AG20443 (cell line): ENCODE measurements at regions not wholly inside any gene's neighbourhood (a gene's known extent, or its start where the extent isn't known, plus 50 kb on each side); places are given as distances from the start of the nearest gene placed in this dataset.
A peak's percentile ranks its signal among the peaks of the same experiment; 100 is the strongest.
"Not testable (repeated sequence)": the region's sequence is repeated elsewhere in the genome, so short reads cannot be mapped to it uniquely, and the experiment has no call there.

Source experiments
- DNase-seq: peaks from one replicate; pipeline ENCODE4 v3.0.0; 2012; ENCODE audit warnings: low spot score, mixed read lengths

GRCh38 chr5:167050568-167051401 lies 1240.7 kb upstream of the WWC1 start:
- no peak for DNase-seq

- DNase-seq: no peak
Observed at GRCh38 chr5:167051402-167051768, 1240.1 kb upstream of the WWC1 start.

- DNase-seq: no peak
Observed at GRCh38 chr5:167052791-167053190, 1238.7 kb upstream of the WWC1 start.

GRCh38 chr5:167057665-167058064 lies 1233.8 kb upstream of the WWC1 start:
- DNase-seq: no peak

GRCh38 chr5:167061695-167062094 lies 1229.8 kb upstream of the WWC1 start:
- DNase-seq: no peak

GRCh38 chr5:167063116-167063515 lies 1228.3 kb upstream of the WWC1 start:
- no peak for DNase-seq

GRCh38 chr5:167063788-167064187 lies 1227.7 kb upstream of the WWC1 start:
- no peak for DNase-seq

GRCh38 chr5:167064198-167064776 lies 1227.2 kb upstream of the WWC1 start:
- DNase-seq: no peak

- no peak for DNase-seq
Observed at GRCh38 chr5:167065794-167066193, 1225.7 kb upstream of the WWC1 start.

GRCh38 chr5:167071981-167072610 lies 1219.3 kb upstream of the WWC1 start:
- DNase-seq: peak; percentile 13

- no peak for DNase-seq
Observed at GRCh38 chr5:167081561-167081960, 1209.9 kb upstream of the WWC1 start.

GRCh38 chr5:167096816-167097215 lies 1194.6 kb upstream of the WWC1 start:
- DNase-seq: no peak

GRCh38 chr5:167104351-167104750 lies 1187.1 kb upstream of the WWC1 start:
- no peak for DNase-seq

- DNase-seq: no peak
Observed at GRCh38 chr5:167105941-167106340, 1185.5 kb upstream of the WWC1 start.

GRCh38 chr5:167107684-167108083 lies 1183.8 kb upstream of the WWC1 start:
- DNase-seq: no peak

- not testable (repeated sequence) for DNase-seq
Observed at GRCh38 chr5:167108266-167108665, 1183.2 kb upstream of the WWC1 start.

GRCh38 chr5:167112556-167112955 lies 1178.9 kb upstream of the WWC1 start:
- DNase-seq: no peak

GRCh38 chr5:167122267-167122666 lies 1169.2 kb upstream of the WWC1 start:
- DNase-seq: no peak

GRCh38 chr5:167123126-167123525 lies 1168.3 kb upstream of the WWC1 start:
- no peak for DNase-seq

GRCh38 chr5:167128581-167128980 lies 1162.9 kb upstream of the WWC1 start:
- no peak for DNase-seq

GRCh38 chr5:167140548-167141291 lies 1150.7 kb upstream of the WWC1 start:
- no peak for DNase-seq

GRCh38 chr5:167143716-167144115 lies 1147.7 kb upstream of the WWC1 start:
- DNase-seq: no peak

GRCh38 chr5:167145841-167146240 lies 1145.6 kb upstream of the WWC1 start:
- no peak for DNase-seq
